ENCODE measurements at regions not wholly inside any gene's neighbourhood (a gene's known extent, or its start where the extent isn't known, plus 50 kb on each side); places are given as distances from the start of the nearest gene placed in this dataset.

DNA sequence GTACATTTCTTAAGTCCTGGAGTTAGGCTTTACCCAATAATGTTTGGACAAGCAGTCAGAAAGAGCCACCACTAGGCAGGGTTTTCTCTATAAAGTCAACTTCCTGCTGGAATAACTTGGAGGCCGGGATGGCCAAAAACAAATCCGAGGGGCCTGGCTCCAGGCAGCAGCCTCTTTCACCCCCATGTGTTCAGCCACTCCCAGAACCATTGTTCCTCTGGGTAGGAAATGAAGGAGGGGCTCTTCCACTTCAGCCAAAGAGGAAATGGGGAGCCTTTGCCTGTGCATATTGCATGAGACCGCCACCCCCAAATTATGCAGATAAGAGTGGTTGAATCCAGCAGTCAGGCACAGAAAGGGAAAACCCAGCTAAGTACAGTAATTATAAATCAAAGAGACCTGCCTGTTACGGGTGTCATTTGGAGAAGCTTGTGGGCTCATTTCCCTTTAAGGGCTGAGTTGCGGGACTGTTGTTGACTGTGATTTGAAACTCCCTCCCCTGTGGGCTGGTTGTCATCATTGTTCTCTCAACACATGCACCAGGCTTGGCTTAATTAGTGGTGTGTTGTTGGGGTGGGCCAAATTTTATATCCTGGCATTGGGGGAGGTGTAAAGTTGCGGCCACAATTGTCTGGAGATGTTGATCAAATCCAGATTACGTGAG is 212.8 kb upstream of the SOX11 start (continued):
- TF ChIP-seq, protein P1, sequence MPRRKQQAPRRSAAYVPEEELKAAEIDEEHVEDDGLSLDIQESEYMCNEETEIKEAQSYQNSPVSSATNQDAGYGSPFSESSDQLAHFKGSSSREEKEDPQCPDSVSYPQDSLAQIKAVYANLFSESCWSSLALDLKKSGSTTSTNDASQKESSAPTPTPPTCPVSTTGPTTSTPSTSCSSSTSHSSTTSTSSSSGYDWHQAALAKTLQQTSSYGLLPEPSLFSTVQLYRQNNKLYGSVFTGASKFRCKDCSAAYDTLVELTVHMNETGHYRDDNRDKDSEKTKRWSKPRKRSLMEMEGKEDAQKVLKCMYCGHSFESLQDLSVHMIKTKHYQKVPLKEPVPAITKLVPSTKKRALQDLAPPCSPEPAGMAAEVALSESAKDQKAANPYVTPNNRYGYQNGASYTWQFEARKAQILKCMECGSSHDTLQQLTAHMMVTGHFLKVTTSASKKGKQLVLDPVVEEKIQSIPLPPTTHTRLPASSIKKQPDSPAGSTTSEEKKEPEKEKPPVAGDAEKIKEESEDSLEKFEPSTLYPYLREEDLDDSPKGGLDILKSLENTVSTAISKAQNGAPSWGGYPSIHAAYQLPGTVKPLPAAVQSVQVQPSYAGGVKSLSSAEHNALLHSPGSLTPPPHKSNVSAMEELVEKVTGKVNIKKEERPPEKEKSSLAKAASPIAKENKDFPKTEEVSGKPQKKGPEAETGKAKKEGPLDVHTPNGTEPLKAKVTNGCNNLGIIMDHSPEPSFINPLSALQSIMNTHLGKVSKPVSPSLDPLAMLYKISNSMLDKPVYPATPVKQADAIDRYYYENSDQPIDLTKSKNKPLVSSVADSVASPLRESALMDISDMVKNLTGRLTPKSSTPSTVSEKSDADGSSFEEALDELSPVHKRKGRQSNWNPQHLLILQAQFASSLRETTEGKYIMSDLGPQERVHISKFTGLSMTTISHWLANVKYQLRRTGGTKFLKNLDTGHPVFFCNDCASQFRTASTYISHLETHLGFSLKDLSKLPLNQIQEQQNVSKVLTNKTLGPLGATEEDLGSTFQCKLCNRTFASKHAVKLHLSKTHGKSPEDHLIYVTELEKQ (tag by site-specific recombination; IDR thresholded peaks at IDR 0.05; ENCODE audit: borderline replicate concordance): no peak
- TF ChIP-seq ZFHX2 (tag by site-specific recombination; conservative IDR thresholded peaks at IDR 0.05): no peak

DNA sequence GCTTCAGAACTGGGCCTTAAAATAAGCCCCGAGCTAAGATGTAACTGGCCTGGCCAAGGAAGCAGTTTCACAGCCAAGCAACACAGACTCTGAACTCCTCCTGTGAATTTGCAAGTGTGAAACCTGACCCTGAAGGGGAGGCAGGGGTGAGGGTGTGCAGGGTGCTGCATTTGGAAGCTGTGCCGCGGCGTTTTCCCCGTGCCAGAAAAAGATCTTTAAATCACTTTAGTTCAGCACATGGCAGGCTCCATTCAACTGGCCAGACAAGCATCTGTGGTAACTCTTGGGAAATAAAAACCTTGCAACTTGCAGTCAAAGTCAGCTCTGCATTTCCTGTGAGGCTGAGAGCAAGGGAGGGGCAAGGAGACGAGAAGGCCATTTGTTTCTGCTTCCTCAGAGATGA is 209.3 kb upstream of the SOX11 start:
- POLR2A ChIA-PET: no interaction called here
- Histone ChIP-seq H3K4me3 (ENCODE audit: low read depth, low read length) (no peak overlapping the region), H3K27ac (ENCODE audit: extremely low read depth, low read depth, low read length) (no peak overlapping the region)

DNA sequence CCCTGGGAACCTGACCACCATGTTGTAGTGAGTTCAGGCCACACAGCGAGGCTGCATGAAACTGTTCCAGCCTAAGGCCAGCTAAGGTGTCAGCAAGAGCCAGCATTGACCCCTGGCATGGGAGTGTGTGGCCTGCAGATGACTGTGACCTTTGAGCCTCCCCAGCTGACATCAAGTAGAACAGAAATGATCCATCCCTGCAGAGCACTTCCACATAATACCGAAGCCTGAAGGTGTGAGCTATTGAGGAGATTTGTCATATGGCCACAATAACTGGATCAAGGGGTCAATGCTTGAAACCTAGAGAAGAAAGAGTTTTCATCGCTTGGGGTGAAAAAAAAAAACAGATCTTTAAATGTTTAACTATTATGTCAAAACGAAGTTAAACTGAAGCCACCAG is 207.3 kb upstream of the SOX11 start:
- no peaks in the 10 kb centered on the region for H3K9me3 ChIP-seq (ENCODE audit: control insufficient read depth, insufficient read depth, low read depth, low read length)
- H3K36me3 ChIP-seq (ENCODE audit: control insufficient read depth in 2 of 2, insufficient read depth in 1 of 2, low read length in 2 of 2): no peaks in the 10 kb centered on the region
- no peak overlapping the region for H3K4me3 ChIP-seq (ENCODE audit: low read depth, low read length)
- H3K27ac ChIP-seq (ENCODE audit: extremely low read depth, low read depth, low read length): no peak overlapping the region
- CTCF ChIA-PET: interaction anchor here (0.6 to 1.1 kb wide), 2 partner anchors 32 to 120 kb away, joined by 3 read pairs; no protein-coding TSS in a partner anchor
- TF ChIP-seq ZNF140 (tag by site-specific recombination; IDR thresholded peaks at IDR 0.05): no peak
- TF ChIP-seq, protein P2, sequence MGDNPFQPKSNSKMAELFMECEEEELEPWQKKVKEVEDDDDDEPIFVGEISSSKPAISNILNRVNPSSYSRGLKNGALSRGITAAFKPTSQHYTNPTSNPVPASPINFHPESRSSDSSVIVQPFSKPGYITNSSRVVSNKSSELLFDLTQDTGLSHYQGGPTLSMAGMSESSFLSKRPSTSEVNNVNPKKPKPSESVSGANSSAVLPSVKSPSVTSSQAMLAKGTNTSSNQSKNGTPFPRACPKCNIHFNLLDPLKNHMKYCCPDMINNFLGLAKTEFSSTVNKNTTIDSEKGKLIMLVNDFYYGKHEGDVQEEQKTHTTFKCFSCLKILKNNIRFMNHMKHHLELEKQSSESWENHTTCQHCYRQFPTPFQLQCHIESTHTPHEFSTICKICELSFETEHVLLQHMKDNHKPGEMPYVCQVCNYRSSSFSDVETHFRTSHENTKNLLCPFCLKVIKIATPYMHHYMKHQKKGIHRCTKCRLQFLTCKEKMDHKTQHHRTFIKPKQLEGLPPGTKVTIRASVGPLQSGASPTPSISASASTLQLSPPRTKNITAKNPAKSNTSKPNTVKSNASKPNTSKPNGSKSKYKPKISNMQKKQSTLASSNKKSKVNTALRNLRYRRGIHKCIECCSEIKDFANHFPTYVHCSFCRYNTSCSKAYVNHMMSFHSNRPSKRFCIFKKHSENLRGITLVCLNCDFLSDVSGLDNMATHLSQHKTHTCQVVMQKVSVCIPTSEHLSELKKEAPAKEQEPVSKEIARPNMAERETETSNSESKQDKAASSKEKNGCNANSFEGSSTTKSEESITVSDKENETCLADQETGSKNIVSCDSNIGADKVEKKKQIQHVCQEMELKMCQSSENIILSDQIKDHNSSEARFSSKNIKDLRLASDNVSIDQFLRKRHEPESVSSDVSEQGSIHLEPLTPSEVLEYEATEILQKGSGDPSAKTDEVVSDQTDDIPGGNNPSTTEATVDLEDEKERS (tag by site-specific recombination; IDR thresholded peaks at IDR 0.05): no peak
- TF ChIP-seq ZNF558 (tag by site-specific recombination; IDR thresholded peaks at IDR 0.05): no peak
- TF ChIP-seq, protein P3, sequence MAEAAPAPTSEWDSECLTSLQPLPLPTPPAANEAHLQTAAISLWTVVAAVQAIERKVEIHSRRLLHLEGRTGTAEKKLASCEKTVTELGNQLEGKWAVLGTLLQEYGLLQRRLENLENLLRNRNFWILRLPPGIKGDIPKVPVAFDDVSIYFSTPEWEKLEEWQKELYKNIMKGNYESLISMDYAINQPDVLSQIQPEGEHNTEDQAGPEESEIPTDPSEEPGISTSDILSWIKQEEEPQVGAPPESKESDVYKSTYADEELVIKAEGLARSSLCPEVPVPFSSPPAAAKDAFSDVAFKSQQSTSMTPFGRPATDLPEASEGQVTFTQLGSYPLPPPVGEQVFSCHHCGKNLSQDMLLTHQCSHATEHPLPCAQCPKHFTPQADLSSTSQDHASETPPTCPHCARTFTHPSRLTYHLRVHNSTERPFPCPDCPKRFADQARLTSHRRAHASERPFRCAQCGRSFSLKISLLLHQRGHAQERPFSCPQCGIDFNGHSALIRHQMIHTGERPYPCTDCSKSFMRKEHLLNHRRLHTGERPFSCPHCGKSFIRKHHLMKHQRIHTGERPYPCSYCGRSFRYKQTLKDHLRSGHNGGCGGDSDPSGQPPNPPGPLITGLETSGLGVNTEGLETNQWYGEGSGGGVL (tag by site-specific recombination; IDR thresholded peaks at IDR 0.05): no peak
- TF ChIP-seq ZNF239 (tag by site-specific recombination; IDR thresholded peaks at IDR 0.05): no peak
- TF ChIP-seq SALL2 (tag by site-specific recombination; IDR thresholded peaks at IDR 0.05; ENCODE audit: borderline replicate concordance): no peak
- peaks cover 2% of the 10 kb centered on the region; the same call in 1 of the 2 replicates for H3K4me1 ChIP-seq (ENCODE audit: control insufficient read depth, insufficient read depth, low read length)
- POLR2A ChIA-PET: no interaction called here

More for the DNA sequence above, 209.3 kb upstream of the SOX11 start:
- CTCF ChIA-PET: no interaction called here
- TF ChIP-seq ZNF560 (tag by site-specific recombination; IDR thresholded peaks at IDR 0.05; ENCODE audit: borderline replicate concordance) (no peak), TRIM28 (IDR thresholded peaks at IDR 0.05; ENCODE audit: borderline replicate concordance, low read length) (0 out of 2 replicates have a peak, but pooled peaks have one; percentile 37), MYNN (tag by site-specific recombination; IDR thresholded peaks at IDR 0.05; ENCODE audit: borderline replicate concordance) (no peak), ZNF394 (tag by site-specific recombination; IDR thresholded peaks at IDR 0.05; ENCODE audit: borderline replicate concordance) (no peak), ZSCAN30 (tag by site-specific recombination; IDR thresholded peaks at IDR 0.05) (no peak)
- TF ChIP-seq, protein P4, sequence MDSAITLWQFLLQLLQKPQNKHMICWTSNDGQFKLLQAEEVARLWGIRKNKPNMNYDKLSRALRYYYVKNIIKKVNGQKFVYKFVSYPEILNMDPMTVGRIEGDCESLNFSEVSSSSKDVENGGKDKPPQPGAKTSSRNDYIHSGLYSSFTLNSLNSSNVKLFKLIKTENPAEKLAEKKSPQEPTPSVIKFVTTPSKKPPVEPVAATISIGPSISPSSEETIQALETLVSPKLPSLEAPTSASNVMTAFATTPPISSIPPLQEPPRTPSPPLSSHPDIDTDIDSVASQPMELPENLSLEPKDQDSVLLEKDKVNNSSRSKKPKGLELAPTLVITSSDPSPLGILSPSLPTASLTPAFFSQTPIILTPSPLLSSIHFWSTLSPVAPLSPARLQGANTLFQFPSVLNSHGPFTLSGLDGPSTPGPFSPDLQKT (IDR thresholded peaks at IDR 0.05; ENCODE audit: borderline replicate concordance, low read depth, low read length): no peak
- TF ChIP-seq, protein P5, sequence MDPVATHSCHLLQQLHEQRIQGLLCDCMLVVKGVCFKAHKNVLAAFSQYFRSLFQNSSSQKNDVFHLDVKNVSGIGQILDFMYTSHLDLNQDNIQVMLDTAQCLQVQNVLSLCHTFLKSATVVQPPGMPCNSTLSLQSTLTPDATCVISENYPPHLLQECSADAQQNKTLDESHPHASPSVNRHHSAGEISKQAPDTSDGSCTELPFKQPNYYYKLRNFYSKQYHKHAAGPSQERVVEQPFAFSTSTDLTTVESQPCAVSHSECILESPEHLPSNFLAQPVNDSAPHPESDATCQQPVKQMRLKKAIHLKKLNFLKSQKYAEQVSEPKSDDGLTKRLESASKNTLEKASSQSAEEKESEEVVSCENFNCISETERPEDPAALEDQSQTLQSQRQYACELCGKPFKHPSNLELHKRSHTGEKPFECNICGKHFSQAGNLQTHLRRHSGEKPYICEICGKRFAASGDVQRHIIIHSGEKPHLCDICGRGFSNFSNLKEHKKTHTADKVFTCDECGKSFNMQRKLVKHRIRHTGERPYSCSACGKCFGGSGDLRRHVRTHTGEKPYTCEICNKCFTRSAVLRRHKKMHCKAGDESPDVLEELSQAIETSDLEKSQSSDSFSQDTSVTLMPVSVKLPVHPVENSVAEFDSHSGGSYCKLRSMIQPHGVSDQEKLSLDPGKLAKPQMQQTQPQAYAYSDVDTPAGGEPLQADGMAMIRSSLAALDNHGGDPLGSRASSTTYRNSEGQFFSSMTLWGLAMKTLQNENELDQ (tag by site-specific recombination; IDR thresholded peaks at IDR 0.05; ENCODE audit: low read depth): no peak
- TF ChIP-seq, protein P6, sequence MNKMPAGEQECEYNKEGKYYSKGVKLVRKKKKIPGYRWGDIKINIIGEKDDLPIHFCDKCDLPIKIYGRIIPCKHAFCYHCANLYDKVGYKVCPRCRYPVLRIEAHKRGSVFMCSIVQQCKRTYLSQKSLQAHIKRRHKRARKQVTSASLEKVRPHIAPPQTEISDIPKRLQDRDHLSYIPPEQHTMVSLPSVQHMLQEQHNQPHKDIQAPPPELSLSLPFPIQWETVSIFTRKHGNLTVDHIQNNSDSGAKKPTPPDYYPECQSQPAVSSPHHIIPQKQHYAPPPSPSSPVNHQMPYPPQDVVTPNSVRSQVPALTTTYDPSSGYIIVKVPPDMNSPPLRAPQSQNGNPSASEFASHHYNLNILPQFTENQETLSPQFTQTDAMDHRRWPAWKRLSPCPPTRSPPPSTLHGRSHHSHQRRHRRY (tag by site-specific recombination; IDR thresholded peaks at IDR 0.05): no peak
- Histone ChIP-seq H3K36me3 (ENCODE audit: control insufficient read depth in 2 of 2, insufficient read depth in 1 of 2, low read length in 2 of 2) (no peaks in the 10 kb centered on the region), H3K4me1 (ENCODE audit: control insufficient read depth, insufficient read depth, low read length) (peaks cover 2% of the 10 kb centered on the region; the same call in 1 of the 2 replicates), H3K9me3 (ENCODE audit: control insufficient read depth, insufficient read depth, low read depth, low read length) (no peaks in the 10 kb centered on the region)
